ENCODE measurements at regions not wholly inside any gene's neighbourhood (a gene's known extent, or its start where the extent isn't known, plus 50 kb on each side); places are given as distances from the start of the nearest gene placed in this dataset.
"Not testable (repeated sequence)": the region's sequence is repeated elsewhere in the genome, so short reads cannot be mapped to it uniquely, and the experiment has no call there.

DNA sequence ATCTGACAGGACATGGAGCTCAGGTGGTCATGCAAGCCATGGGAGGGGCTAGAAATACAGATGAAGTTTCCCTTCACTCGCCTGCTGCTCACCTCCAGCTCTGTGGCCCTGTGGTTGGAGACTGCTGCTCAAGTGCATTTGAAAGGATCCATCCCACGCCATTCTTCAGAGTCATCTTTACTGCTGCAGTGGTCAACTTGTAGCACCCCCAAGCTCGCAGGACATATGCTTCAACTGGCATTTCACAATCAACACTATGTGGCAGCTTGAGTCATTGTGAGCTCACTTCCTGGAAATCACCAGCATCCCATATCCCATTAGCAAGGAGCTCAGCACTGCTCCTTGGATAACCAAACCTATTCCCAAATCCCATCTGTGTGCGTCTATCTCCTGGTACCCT, 116.2 kb upstream of the TP53BP2 start:
- DNase-seq (ENCODE audit: insufficient read length, low spot score); FAIRE-seq: not testable (repeated sequence)

DNA sequence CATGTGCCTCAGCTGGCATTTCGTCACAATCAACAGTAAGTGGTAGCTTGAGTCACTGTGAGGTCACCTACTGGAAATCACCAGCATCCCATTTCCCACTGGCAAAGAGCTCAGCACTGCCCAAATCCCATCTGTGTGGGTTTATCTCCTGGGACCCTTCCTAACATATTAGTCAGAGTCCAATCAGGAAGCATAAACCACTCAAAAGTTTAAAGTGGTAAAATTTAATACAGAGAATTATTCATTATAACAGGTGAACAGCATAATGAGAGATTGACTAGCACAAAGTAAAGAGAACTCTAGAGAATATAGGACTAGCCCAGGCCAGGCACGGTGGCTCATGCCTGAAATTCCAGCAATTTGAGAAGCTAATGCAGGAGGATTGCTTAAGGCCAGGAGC, 107.1 kb upstream of the TP53BP2 start:
- not testable (repeated sequence) for DNase-seq (ENCODE audit: insufficient read length, low spot score); FAIRE-seq

DNA sequence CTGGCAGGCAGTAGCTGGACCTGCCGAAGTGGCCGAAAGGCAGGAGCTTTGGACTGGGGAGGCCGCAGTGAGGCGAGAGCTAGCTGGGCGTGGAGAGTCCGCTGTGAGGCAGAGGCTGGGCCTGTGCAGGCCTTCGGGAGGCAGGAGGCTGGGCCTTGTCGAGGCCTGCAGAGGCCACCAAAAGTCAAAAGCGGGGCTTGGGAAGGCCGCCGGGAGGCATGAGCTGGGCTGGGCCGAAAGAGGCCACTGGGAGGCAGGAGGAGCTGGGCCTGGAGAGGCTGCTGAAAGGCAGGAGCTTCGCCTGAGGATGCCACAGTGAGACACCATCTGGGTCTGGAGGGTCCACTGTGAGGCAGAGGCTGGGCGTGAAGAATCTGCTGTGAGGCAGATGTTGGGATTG, 105.8 kb upstream of the TP53BP2 start:
- DNase-seq (ENCODE audit: insufficient read length, low spot score); FAIRE-seq: not testable (repeated sequence)

DNA sequence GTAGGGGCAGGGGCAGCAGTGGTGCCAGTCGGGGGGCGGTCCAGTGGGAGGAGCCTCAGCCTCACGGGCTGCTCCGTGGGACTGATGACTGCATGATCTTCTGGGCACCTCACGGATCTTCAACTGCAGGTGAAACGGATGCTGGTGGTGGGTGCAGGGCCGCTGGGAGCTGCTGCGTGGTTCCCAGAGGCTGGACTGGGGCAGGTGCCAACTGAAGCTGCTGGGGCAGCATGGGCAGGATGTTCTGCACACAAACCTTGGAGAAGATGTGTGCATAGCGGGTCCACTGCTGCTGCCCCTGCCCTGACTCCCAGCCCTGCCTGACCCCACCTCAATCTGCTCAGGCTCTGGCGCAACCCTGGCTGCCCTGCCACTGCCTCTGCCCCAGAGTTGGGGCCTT, 104.2 kb upstream of the TP53BP2 start:
- not testable (repeated sequence) for DNase-seq (ENCODE audit: insufficient read length, low spot score); FAIRE-seq

DNA sequence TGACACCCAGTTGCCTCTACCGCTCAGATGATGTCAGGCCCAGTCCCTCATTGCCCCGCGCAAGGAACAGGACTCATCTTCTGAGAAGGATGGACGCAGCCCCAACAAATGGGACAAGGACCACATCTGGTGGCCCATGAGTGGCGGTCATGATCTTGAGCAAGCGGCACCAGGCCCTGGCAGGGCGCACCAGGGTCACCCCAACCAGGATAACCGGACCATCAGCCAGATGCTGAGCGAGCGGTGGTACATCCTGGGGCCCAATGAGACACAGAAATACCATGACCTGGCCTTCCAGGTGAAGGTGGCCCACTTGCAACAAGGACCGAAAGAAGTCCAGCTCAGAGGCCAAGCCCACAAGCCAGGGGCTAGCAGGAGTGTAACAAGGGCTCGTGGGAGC, 102.3 kb upstream of the TP53BP2 start:
- DNase-seq (ENCODE audit: insufficient read length, low spot score); FAIRE-seq: not testable (repeated sequence)

DNA sequence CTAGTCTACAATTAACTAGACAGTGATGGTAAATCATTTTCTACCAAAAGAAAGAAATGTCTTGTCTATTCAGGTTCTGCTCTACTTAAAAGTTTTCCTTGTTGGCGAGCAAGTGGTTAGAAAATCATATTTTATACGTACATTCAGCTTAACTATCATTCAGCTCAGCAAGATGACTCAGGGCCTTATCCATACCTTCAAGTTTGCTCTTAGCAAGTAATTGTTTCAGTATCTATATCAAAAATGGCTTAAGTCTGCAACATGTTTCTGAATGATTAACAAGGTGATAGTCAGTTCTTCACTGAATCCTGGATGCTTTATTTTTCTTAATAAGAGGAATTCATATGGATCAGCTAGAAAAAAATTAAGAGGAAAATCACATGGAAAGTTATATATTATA, 90.8 kb upstream of the TP53BP2 start:
- FAIRE-seq = not testable (repeated sequence)

DNA sequence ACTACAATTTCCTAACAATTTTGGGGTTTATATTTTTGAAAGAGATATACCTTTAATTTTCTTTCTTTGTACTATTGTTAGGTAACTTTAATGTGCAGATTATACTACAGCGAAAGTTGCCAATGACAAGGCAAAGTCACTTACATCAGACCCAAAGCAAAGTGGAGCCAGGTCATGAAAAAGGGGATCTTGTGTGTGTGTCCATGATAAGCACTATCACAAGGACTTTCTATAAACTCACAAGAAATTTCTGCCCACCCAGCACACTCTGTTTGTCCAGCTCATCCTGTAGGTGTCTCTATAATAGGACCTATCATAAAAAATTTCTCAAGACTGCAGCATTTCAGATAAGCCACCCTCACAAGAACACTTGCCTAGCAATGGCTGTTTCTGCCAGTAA, 85.7 kb upstream of the TP53BP2 start:
- DNase-seq (ENCODE audit: insufficient read length, low spot score); FAIRE-seq: not testable (repeated sequence)

More for the DNA sequence above, 90.8 kb upstream of the TP53BP2 start:
- DNase-seq (ENCODE audit: insufficient read length, low spot score) = not testable (repeated sequence)

DNA sequence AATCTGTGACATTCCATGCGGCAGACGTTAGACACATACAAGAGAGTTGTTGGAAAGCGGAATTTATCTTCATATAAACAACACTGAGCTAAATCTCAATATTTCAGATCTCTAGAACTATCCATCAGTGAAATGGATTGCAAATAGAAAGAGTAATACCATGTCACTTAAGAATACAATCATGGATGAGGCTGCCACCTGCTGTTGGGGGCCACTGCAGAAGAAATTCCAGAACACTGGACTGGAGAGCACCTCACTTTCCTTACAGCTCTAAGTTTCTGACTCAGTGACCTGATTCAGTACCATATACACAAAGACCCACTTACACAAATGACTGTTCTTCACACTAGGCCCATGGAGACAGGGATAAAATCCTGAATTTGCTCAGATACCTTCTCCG, 75.1 kb upstream of the TP53BP2 start:
- FAIRE-seq; DNase-seq (ENCODE audit: insufficient read length, low spot score): not testable (repeated sequence)

DNA sequence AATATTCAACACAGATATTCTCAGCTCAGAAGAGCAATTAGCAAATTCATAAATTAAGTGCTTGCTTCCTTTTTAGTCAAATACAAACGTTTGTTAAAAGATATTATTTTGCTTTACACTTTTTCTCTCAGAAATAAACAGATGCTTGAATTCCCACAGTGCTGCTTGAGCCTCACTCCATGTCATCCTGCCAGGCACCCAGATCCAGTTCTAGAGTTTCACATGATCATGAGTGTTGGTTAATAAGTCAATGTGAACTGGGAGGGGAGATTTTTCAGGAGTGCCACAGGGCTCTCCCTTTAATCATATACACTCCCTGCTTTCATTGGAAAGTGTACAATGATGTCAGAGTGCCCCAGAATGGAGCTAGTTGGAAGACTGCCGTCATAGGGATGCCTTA, 69.7 kb upstream of the TP53BP2 start:
- not testable (repeated sequence) for FAIRE-seq; DNase-seq (ENCODE audit: insufficient read length, low spot score)

DNA sequence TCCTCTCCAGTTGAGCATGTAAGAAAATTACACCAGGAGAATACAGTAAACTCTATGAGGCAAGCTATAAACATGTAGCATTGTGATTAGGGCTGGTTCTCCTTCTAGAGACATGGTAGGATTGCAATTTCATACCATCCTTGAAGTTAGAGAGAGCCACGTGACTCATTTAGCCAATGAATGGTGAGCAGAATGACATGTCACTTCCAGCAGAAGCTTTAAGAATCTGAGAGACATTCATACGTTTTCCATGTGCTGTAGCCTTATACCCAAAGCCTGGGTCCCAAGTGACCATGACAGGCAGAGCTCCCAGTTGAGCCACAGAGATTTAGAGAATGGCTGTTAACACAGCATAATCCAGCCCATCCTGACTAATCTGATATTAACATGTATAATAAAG, 68.0 kb upstream of the TP53BP2 start:
- FAIRE-seq; DNase-seq (ENCODE audit: insufficient read length, low spot score): not testable (repeated sequence)

DNA sequence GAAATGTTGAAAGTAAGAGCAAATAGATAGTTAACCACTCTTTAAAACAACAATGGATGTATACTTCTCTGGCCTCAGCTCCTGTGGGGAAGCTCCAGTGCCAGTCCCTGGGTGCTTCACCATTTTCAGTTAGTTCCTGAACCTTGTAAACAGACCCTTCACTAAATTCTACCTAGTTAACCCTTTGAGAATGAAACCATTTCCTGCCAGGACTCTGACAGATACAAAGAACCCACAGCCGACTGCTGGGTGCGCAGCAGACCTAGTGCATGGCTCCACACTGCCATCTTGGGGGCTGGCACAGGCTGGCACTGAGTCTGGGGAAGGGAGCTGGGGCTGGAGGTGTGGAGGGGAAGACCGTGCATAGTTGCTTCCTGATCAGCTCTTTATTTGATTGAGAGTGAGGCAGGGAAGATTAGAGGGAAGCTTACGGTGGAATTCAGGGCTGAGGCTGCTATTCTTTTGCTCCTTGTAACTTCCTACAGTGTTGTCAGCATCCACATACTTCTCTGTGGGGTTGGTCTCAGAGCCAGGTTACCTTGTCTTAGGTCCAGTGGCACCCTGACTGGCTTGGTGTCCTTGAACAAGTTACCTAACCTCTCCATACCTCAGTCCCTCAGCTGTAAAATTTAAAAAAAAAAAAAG, 62.3 kb upstream of the TP53BP2 start:
- not testable (repeated sequence) for FAIRE-seq; DNase-seq (ENCODE audit: insufficient read length, low spot score)

DNA sequence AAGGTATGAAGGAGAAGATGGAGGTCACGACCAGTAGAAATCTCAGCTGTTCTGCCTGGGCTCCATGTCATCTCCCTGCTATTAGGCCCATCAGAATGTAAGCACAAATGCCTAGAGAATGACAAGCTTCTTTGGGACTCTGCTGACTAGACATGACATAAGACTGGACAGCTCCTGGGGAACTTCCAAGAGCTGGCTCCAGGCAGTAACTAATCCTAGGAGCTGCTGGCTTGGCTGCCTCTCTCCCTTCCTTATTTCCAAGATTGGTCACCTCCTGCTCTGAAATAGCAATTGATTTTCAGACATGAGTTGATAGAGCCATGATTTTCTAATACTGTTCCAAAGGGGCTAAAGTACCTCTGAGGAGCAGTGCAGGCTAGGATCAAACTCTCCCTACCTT, 57.5 kb upstream of the TP53BP2 start:
- DNase-seq (ENCODE audit: insufficient read length, low spot score); FAIRE-seq: not testable (repeated sequence)

DNA sequence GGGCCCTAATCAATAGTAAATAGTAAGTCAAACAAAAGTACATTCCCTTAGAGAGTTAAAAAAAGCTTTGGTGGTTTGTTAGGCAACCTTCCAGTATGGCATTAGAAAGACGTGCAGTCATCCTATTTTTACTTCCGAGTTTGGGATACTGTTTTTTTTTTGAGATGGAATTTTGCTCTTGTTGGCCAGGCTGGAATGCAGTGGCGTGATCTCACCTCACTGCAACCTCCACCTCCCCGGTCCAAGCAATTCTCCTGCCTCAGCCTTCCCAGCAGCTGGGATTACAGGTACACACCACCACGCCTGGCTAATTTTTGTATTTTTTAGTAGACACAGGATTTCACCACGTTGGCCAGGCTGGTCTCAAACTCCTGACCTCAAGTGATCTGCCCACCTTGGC, 54.0 kb upstream of the TP53BP2 start:
- DNase-seq (ENCODE audit: insufficient read length, low spot score); FAIRE-seq: not testable (repeated sequence)

DNA sequence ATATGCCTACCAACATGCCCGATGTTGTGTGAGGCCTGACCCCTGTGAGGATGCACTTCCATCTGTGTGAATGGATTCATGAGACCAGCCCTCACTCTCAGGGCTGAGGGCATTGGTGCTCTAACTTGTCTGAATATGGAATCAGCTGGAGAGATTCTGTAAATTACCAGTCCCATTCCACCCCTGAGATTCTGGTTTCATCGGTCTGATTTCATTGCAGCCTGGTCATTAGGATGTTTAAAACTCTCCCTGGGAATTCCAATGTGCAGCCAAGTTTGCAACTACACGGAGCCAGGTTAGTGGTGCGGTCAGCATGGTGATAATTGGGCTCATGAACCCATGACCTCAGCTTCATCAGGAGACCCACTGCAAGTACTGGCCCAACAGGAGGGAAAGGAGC, 51.4 kb upstream of the TP53BP2 start:
- FAIRE-seq; DNase-seq (ENCODE audit: insufficient read length, low spot score): not testable (repeated sequence)

DNA sequence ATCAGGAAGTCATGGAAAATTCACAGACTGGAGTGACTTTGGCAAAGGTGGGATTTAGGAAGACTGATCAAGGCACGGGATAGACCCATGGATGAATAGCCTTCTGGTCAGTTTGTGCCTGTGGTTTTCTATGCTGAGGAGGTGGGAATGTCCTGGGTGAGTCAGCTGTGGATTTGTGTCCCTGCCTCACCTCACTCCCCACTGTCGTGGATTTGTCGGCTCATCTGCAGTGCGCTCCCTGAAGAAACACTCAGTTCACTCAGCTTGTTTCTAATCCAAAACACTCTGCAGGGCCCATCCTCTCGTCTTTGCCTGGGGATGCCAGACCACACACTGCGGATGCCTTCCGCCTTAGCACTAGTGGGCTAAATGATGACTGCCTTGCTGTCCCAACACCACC, 50.2 kb upstream of the TP53BP2 start:
- not testable (repeated sequence) for DNase-seq (ENCODE audit: insufficient read length, low spot score); FAIRE-seq
